Limb (tissue), 2 donors: ENCODE measurements at regions not wholly inside any gene's neighbourhood (a gene's known extent, or its start where the extent isn't known, plus 50 kb on each side); places are given as distances from the start of the nearest gene placed in this dataset.
A peak's percentile ranks its signal among the peaks of the same experiment; 100 is the strongest.

Experiments used
- DNase-seq, 2 donors: peaks; one replicate each; pipeline ENCODE4 v3.0.0-alpha.2; 2016; ENCODE audit errors: extremely low spot score in 2 of 2

DNA sequence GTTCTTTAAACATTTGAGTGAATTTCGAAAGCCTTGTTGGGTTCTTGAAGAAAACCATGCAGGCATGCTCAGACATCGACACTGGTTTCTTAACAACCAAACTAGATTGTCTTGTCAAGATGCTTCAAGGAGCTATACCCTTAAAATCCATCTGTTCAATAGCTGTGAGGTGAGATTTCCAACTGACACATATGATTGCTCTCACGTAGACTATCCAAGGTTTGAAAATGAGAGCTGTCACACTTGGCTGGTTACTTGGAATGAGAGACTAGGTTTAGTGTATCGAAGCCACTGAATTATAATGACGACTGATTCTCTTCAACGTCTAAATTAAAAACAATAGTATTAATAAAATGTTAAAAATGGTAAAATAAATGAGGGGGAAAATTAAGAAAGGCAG, 2725.5 kb downstream of the ARAP2 start:
- no peak for DNase-seq

DNA sequence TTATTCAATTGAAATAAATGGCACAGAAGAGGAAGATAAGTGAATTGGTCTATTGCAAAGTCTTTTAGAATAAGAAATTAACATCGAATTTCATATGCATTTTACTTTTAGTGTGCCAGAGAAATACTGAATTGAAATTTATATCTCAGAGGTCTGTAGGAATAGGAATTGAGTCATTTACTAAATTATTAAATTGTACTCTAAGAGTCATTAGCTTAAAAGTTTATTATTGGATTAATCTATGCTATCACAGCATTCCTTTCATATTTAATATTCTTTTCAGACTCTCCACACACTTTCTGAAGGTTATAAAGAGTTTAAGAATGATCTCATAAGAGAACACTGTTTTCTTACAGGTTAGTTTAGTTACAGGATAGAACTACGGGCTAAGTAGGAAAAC, 2711.5 kb downstream of the ARAP2 start:
- DNase-seq = no peak

DNA sequence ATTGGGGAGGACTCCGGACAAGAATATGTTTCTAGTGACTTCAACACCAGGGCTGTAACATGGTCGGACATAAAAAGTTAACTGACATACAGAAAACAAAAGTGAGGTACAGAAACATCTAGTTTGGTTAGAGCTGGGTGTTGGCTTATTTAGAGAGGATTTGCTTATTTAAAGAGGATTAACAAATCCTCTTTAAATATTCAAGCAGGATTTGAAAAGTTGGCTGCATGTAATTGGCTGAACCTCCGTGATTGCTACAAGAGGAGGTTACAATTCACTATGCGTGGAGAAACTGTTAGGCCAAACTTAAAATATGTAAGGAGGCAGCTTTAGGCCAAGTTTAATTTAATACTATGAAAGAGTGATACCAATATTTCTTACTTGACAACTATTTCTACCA, 2707.4 kb downstream of the ARAP2 start:
- no peak for DNase-seq

DNA sequence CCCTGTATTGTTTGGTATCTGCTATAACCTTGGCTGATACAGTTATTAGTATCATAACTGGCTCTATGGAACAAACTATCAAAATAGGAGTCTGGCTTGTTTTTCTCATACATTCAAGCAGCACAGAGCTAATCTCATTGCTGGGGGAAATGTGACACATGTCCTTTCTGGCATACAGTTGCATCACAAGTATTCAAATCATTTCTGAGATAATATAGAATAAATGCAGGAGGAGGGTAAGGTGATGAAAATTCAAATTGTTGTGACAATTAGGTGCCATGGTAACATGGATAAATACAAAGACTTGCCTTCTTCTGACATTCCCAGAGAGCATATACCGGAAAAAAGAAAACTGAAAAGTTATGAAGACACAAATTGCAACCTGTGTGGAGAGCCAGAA, 2706.8 kb downstream of the ARAP2 start:
- DNase-seq = no peak

DNA sequence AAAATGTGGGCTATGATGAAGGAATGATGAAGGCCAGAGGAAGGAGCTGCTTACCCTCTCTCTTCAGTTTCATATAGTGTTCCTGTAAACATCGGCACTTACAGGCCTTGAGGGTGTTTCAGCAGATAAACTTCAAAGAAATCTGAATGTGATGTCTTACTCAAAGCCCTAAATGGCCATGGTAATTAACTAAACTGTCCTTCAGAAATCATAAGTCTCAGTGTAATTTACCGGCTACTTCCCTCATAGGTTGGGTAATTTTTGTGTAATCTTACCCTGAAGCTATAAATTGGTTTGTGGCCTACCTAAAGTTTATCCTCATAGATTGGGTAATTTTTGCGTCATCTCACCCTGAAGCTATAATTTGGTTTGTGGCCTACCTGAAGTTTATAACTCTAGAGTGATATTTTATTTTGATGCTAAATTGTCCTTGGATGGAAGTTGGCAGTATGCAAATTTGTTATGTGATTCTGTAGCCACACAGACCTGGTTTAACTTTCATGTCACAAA, 2700.3 kb downstream of the ARAP2 start:
- no peak for DNase-seq

DNA sequence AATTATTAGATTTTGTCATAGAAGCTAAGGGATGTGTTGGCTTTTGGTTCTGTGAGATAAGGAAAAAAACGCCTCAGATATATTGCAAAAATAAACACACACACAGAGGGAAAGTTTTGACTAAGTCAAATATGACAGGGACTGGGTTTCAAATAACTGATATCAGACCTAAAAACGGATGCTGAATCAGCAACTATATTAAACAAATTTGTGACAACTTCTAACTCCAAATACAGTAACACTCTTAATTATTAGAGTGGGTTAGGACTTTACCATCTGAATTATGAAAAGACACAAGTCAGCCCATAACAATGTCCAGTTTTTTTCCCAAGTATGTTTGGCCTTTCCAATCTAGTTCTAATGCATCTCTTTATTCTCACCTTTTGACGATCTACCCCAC, 2693.1 kb downstream of the ARAP2 start:
- no peak for DNase-seq

DNA sequence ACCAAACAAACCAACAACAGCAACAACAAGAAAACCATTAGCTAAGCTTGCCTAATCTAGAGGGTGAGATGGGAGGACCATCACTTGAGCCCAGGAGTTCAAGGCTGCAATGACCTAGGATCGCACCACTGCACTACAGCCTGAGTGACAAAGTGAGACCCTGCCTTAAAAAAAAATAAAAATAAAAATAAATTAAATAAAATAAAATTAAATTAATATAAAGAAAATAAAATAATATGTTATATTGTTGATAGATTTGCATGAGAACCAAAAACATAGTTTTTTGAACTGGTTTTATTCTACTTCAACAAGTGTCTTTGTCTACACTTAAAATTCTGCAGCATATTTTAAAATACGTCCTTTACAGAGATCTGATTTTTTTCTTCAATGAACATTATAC, 2683.1 kb downstream of the ARAP2 start:
- DNase-seq = no peak

DNA sequence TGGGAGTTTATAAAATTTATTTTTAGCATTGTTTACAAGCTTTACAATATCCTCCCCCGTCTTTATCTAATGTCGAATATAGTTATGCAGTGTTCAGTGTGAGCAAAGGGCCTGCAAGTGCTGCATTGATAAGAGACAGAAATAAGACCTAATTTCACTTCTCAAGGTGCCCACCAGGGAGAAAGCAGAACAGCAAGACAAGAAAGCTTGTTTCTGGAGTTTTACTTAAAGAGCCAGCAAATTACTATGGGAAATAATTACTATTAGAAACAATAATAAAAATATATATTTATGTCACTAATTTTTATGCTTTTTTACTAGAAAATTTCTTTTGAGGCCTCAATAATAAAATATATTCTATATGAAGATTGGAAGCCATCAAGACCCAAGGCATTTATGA, 2677.7 kb downstream of the ARAP2 start:
- DNase-seq = no peak

DNA sequence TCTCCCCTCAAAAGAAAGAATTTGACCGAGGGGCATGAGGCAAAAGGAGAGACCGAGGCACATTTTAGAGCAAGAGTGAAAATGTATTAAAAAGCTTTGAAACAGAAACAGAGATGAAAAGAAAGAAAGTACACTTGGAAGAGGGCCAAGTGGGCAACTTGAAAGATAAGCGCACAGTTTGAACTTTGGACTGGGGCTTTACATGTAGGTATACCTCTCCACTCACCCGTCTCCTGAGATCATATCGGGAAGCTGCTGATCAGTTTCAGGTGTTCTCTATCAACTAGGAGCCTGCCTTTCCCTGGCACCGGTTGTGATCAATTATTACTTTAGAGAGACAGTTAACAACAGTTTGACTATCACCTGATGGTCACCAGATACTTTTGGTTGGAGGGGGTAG, 2666.5 kb downstream of the ARAP2 start:
- DNase-seq = no peak

DNA sequence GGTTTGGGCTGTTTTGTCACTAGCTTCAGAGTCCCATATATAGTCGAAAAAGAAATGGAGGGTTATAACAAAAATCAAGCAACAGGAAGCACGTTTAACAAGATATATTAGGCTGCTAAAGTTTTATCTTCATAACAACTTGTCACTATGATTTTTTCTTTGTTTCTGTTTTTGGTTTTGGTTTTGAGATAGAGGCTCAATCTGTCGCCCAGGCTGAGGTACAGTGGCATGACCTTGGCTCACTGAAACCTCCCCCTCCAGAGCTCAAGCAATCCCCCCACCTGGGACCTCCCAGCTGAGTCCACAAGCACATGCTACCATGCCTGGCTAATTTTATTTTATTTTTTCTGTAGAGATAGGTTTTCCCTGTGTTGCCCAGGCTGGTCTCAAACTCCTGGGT, 2664.4 kb downstream of the ARAP2 start:
- DNase-seq = no peak

DNA sequence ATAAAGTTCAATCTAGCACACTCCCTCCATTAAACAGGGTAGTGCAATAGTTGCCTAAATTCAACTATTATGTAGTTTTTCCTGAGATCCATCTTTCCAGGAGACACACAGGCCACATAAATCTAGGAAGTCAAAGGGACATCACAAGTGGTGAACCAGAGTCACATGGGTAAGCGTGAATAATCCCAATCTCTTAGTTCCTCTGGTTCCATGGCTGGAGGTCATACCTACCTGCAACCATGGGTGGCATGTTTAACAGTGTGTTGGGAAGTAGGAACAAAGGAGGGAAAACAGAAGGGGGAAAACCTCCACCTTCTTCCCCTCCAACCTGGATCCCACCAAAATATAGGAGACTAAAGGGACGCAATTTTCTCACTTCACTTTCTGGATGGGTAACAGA, 2651.6 kb downstream of the ARAP2 start:
- no peak for DNase-seq

DNA sequence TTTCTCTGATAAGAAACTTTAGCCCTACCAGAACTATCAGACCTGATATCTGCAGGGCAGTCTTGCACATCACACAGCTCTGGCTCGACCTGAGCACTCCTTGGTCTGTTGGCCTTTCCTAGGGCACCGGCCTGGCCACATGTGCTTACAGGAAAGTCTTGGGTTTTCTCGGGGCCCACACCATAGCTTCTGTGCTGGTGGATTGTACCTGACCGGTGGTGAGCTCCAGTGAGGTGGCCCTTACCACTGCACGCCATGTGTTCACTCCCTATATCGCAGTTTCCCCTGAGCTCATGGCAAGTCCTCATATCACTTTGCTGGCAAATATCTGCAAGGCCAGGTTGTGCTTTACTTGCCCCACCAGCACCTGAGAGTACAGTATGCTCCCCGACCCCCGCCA, 2637.4 kb downstream of the ARAP2 start:
- no peak for DNase-seq

DNA sequence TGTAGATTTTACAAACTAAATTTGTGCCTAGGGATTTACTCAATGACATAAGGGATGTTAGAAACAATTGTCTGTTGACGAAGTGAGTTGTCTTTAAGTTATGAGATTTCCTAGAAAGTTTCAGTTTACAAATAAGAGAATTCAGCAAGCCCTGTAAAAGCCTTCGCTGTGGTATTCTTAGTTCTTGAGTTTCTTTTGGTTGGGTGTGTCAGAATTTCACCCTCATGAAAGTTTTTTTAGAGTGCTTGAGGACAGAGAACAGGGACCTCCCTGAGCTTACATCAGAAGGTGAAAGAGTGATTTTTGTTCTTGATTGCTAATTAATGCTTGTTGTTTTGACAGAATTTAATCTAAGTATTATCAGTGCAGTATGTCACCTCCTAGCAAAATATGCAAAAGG, 2628.2 kb downstream of the ARAP2 start:
- no peak for DNase-seq

DNA sequence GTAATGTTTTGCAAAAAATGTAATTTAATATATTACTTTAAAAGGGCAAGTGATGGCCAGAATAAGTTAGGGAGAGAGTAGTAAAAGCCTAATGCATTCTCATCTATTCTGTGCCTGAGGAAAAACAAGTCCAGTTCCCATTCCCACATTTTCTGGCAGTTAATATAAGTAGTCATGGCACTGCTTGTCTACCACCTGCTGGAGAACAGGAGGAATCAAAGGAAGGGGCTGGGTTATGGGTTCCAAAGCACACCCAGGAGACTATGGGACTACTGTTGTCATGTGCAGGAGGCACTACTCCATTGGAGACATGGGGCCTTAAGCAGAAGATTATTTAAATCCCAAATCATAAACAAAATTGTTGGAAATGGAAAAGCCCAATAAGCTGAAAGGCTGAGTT, 2618.6 kb downstream of the ARAP2 start:
- no peak for DNase-seq

DNA sequence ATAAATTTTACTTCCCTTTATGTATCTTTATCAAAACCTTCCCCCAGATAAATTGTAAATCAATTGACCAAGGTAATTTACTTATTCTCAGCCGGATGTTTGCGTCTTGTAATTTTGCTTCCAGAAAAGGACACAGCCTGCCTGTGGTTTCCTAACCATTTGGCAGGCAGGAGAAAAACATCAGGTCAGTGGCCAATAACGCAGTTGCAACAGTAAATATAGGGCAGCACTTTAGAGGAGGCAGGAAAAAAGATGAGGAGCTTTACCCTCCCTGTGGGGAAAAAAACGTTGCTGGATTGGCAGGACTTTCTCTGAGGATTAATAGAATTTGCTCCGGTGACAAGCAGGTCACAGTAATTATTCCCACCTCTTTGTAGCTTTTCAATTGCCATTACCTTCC, 2618.1 kb downstream of the ARAP2 start:
- DNase-seq = no peak

DNA sequence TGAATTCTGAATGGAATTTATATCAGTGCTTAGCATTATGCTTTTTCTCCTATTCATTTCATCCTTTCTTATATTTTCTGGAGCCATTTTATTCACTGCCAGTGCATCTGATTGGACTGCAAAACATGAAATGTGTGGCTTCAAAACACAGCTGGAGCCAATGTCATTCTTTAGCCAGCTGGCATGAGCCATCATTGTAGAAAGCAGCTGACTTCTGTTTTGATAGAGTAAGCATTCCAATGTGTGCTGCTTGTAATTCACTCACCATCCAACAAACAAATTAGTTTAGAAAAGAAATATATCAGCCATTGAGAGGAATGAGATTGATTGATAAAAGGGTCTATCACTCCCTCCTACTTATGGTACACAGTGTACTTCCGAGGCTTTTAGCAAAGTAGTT, 2616.0 kb downstream of the ARAP2 start:
- DNase-seq = peak in 1 of 2 donors; percentile 45

DNA sequence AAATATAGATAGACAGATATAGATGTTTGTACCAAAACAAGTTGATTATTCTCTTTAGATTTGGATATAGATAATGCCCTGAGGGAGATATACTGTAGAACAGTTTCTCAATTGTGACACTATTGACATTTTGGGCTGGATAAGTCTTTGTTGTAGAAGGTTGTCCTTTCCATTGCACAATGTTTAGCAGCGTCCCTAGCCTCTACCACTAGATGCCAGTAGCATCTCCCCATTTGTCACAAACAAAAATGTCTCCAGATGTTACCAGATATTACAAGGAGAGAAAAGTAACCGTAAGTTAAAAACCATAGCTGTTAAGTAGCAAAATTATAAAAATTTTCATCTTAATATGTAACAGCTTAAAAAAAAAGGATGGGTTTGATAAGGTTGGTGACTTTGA, 2595.3 kb downstream of the ARAP2 start:
- DNase-seq = no peak

DNA sequence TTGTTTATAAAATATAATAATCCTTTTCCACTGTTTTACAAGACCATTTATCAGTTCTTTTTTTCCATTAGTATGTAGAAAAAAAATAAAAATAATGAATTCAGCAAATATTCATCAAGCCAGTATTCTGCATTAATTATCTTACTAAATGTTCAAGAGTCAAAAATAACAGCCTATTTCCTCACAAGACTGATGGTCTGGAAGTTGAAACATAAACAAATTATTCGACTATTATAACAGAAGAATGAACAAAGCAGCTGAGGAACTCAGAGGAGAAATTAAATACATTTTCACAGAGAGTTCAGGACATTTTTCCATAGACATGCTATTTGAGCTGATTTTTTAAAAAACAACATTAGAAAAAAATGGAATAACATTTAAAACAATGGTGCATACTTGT, 2594.8 kb downstream of the ARAP2 start:
- no peak for DNase-seq

DNA sequence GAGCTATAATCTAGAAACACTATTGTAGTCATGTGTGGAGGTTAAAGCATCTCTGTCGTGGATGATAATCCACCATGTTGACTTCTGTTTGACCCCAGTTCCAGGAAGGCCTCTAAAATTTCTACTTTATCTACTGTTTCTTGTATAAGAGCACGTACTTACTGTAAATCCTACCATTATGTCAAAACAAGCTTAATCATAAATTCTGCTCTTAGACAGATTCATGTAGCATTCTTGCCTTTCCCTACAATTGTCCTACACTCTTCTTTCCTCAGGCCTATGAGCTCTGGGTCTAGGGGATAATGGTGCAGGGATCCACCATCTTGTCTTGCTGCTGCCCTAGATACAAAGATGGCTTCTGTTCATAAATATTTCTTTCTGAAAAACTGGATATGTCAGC, 2594.3 kb downstream of the ARAP2 start:
- no peak for DNase-seq

DNA sequence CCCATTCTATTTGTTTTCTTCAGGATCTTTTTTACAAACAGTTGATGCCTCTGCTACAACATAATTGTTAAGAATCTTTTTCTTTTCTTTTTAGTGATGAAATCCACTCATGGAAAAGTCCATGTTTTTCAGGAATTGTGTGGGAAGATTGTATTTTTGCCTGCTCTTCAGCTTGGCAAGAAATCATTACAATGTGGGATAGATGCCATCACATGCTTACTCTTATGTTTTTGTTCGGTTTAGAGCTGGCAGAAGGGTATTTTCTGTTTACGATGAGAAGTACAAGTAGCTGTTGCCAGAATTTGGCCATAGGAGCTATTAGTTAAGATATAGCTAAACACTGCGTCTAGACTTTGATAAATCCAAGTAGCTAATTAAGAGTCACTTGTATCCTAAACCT, 2585.3 kb downstream of the ARAP2 start:
- no peak for DNase-seq

DNA sequence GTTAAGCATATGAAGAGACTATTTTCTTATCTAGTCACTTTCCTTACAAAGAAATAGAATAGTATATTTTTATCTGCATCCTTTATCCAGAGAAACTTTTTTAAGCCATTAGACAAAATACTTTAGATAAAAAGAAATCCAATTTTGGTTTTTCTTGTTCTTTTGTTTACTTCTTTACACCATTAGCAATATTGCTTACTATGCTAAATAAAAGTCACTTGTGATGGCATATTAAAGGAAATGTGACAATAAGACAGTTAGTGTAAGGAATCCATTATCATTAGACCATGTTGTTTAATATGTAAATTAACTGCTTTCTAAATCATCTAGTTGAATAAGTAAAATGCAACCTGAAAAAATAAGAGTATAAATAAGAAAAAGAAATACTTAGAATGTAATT, 2582.7 kb downstream of the ARAP2 start:
- no peak for DNase-seq

DNA sequence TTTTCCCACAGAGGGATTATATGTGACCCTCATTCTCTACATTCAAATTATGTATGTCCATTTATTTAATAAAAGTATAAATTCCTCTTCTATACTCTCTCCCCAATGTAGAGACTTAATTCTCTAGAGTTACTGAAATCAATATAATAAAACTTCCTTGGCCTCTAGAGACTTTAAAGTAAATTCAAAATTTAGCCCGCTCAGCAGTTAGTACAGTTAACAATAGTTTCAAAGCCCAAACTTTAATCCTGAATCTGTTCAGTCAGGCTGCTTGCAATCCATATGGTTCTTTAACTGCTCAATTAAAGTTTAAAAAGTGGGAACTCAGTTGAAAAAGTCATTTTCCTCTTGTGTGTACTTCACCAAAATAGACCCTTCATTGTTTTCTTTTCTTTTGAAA, 2558.4 kb downstream of the ARAP2 start:
- no peak for DNase-seq

DNA sequence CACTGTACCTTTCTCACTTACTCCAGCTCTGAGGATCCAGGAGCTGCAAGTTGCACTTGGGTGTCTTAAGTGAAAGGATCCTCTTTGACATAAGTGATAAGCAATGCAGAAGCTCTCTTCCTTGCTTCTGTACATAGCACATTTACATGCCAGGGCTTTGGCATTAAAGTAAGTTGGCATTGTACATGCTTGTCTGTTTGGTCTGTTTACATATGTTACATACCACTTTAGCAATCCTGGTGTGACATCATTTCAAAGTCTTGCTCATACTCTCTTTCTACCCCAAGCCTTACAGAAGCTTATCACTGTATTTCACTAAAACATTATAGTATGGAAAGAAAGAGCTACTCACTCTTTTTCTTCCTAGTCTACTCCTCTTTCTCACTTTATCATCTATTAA, 2548.3 kb downstream of the ARAP2 start:
- DNase-seq = no peak

DNA sequence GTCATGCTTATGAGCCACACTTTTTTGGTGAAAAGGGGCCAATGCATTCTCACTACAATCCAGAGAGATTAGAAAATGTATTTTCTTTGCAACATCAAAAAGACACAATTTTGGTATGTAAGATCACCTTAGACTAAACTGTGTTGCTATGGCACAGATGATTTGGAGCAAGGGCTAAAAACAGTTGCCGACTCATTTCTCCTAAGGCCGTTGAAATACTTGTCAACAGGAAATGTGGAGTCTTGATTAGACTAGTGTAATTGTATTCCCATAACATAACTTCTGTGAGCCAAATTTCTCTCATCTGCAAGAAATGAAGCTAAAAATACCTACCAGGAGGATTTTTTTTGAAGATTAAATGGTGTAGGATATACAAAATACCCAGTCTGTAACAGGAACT, 2547.7 kb downstream of the ARAP2 start:
- no peak for DNase-seq

DNA sequence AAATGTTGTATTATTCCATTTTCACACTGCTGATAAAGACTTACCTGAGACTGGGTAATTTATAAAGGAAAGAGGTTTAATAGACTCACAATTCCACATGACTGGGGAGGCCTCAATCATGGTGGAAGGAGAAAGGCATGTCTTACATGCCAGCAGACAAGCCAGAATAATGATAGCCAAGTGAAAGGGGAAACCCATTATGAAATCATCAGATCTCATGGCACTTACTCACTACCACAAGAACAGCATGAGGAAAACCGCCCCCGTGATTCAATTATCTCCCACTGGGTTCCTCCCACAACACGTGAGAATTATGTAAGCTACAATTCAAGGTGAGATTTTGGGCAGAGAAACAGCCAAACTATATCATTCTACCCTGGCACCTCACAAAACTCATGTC, 2535.1 kb downstream of the ARAP2 start:
- no peak for DNase-seq
